Retinal pigment epithelial cell (primary cell): ENCODE measurements at regions not wholly inside any gene's neighbourhood (a gene's known extent, or its start where the extent isn't known, plus 50 kb on each side); places are given as distances from the start of the nearest gene placed in this dataset.

ENCODE experiments used
- DNase-seq: peaks from one replicate; pipeline ENCODE4 v3.0.0-alpha.2; 2010; ENCODE audit warnings: low read depth
- H3K4me3 ChIP-seq: 2 replicates; pipeline ENCODE4 v1.5.1; 2011; ENCODE audit warnings: mild to moderate bottlenecking, low read length, control low read depth, moderate library complexity
- TF ChIP-seq, protein P1 (sequence below): conservative IDR thresholded peaks from 2 replicates; pipeline ENCODE4 v1.5.1; 2011; ENCODE audit warnings: low read depth, low read length, control low read depth, inconsistent platforms

GRCh38 chr5:101687349-101687985 lies 608.6 kb downstream of the SLCO4C1 start:
- no peak overlapping the region for H3K4me3 ChIP-seq
- TF ChIP-seq, protein P1, sequence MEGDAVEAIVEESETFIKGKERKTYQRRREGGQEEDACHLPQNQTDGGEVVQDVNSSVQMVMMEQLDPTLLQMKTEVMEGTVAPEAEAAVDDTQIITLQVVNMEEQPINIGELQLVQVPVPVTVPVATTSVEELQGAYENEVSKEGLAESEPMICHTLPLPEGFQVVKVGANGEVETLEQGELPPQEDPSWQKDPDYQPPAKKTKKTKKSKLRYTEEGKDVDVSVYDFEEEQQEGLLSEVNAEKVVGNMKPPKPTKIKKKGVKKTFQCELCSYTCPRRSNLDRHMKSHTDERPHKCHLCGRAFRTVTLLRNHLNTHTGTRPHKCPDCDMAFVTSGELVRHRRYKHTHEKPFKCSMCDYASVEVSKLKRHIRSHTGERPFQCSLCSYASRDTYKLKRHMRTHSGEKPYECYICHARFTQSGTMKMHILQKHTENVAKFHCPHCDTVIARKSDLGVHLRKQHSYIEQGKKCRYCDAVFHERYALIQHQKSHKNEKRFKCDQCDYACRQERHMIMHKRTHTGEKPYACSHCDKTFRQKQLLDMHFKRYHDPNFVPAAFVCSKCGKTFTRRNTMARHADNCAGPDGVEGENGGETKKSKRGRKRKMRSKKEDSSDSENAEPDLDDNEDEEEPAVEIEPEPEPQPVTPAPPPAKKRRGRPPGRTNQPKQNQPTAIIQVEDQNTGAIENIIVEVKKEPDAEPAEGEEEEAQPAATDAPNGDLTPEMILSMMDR: no peak
- DNase-seq: no peak

DNA sequence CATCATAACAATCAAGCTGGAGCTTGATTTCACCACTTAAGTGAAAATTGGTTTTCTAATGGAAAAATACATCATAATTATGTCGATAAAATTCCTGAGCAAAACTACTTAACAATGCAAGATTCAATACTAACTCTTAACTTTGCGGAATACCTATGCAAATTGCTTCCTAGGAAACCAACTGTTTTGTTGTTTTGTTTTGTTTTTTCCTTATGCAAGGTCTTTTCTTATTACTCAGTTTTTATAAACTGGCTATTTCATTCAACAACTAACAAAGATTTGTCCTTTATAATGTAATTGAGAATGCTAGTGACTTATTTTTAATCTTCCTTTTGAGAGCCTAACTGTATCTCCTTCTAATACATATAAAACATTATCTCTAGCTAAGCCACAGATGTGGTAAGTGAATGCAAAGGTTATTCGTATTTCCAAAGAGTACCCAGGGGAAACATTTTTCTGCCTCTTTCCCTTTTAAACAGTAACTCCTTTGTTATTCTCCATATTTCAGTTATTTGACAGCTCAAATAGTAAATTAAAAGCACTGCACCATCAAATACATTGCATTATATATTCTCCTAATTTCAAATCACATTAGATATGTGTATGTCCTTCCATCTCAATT lies 609.4 kb downstream of the SLCO4C1 start:
- H3K4me3 ChIP-seq: no peak overlapping the region
- no peak for DNase-seq
- TF ChIP-seq, protein P1: no peak

DNA sequence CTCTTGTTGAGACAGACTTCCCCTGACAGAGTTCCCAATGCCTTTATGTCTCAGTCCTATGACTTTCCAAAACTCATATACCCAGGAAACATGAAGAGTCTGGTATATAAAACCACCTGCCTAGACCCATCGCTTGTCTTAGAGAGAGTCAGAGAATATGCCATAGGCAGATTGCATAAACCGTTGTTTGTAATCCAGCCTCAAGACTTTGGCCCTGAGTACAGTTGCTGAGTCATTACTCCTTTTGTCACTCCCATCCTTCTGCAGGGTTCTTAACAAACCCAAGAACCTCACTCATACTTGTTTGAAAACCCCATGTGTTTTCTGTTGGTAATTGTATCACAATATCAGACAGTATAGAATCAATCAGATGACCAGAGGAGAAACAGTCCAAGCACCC lies 616.3 kb downstream of the SLCO4C1 start:
- H3K4me3 ChIP-seq: no peak overlapping the region
- TF ChIP-seq, protein P1: no peak
- no peak for DNase-seq

GRCh38 chr5:101678481-101679193 lies 617.4 kb downstream of the SLCO4C1 start:
- peak; percentile 11 for DNase-seq
- TF ChIP-seq, protein P1: peak; percentile 93
- peak overlapping the region; percentile 20 for H3K4me3 ChIP-seq

- H3K4me3 ChIP-seq: no peak overlapping the region
- no peak for DNase-seq
- TF ChIP-seq, protein P1: no peak
These were observed 618.1 kb downstream of the SLCO4C1 start for GRCh38 chr5:101677961-101678360.

- no peak overlapping the region for H3K4me3 ChIP-seq
- TF ChIP-seq, protein P1: no peak
- no peak for DNase-seq
These were observed 619.4 kb downstream of the SLCO4C1 start for GRCh38 chr5:101676646-101677045.
